ENCODE measurements at regions not wholly inside any gene's neighbourhood (a gene's known extent, or its start where the extent isn't known, plus 50 kb on each side); places are given as distances from the start of the nearest gene placed in this dataset.

- Histone ChIP-seq H3K4me2 (ENCODE audit: low read length) (no peak overlapping the region), H3K56ac (ENCODE audit: low read length) (no peak overlapping the region), H3K9ac (ENCODE audit: low read length) (no peak overlapping the region), H2AK5ac (ENCODE audit: low read length) (no peak overlapping the region), H3K79me1 (ENCODE audit: low read length) (no peaks in the 10 kb centered on the region), H3K27ac (ENCODE audit: low read depth, low read length) (no peak overlapping the region), H3K27me3 (ENCODE audit: insufficient read depth, low read length, poor library complexity) (no peaks in the 10 kb centered on the region), H3K18ac (ENCODE audit: low read length) (no peak overlapping the region), H3K4me3 (ENCODE audit: low read length) (no peak overlapping the region), H2BK5ac (ENCODE audit: low read length) (no peak overlapping the region), H3K79me2 (ENCODE audit: control insufficient read depth, insufficient read depth, low read length) (no peaks in the 10 kb centered on the region), H4K5ac (ENCODE audit: low read length) (no peak overlapping the region), H2BK15ac (replicated peaks; ENCODE audit: low read depth) (no peak overlapping the region), H4K8ac (ENCODE audit: low read depth, low read length) (no peak overlapping the region), H3K23ac (ENCODE audit: low read length) (no peak overlapping the region), H3K36me3 (ENCODE audit: control insufficient read depth, insufficient read depth, low read length) (no peaks in the 10 kb centered on the region), H2BK120ac (ENCODE audit: low read depth, low read length) (no peak overlapping the region), H3K4ac (ENCODE audit: low read depth, low read length) (no peak overlapping the region), H3K4me1 (ENCODE audit: control insufficient read depth, low read depth, low read length) (no peaks in the 10 kb centered on the region)
- DNase-seq = no peak
These were observed 289.5 kb downstream of the RMST start for GRCh38 chr12:97752129-97752528.

DNA sequence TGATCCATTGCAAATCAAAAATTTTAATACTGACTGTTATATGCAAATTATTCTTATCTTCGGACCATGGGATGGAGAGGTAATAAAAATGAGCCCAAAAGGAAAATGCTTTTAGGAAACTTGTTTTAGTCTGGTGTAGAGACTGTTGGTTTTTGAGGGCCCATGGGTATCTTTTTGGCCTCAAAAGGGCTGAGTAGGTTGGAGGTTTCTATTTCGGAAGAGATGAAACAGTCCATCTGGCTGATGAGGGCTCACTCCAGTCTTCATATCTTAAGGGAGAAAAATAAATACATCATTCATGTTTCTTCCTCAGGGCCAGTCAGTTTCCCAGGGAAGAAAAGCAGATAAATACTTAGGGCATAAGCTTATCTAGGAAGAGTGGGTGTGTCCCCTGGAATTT, 290.7 kb downstream of the RMST start:
- no peak overlapping the region for H2BK5ac ChIP-seq (ENCODE audit: low read length)
- WGBS (ENCODE audit: extremely low coverage, insufficient coverage, low lambda C conversion rate) = no CpG with 5 or more reads among the region's 2 CpGs

GRCh38 chr12:97754306-97754705, 291.7 kb downstream of the RMST start:
- no peak for DNase-seq
- Histone ChIP-seq H2AK5ac (ENCODE audit: low read length) (no peak overlapping the region), H3K4me1 (ENCODE audit: control insufficient read depth, low read depth, low read length) (no peaks in the 10 kb centered on the region), H3K18ac (ENCODE audit: low read length) (no peak overlapping the region), H3K79me1 (ENCODE audit: low read length) (no peaks in the 10 kb centered on the region), H3K4me2 (ENCODE audit: low read length) (no peak overlapping the region), H4K5ac (ENCODE audit: low read length) (no peak overlapping the region), H2BK5ac (ENCODE audit: low read length) (no peak overlapping the region), H3K9ac (ENCODE audit: low read length) (no peak overlapping the region), H2BK120ac (ENCODE audit: low read depth, low read length) (no peak overlapping the region), H3K4me3 (ENCODE audit: low read length) (no peak overlapping the region), H2BK15ac (replicated peaks; ENCODE audit: low read depth) (no peak overlapping the region), H3K23ac (ENCODE audit: low read length) (no peak overlapping the region), H4K8ac (ENCODE audit: low read depth, low read length) (no peak overlapping the region), H3K79me2 (ENCODE audit: control insufficient read depth, insufficient read depth, low read length) (no peaks in the 10 kb centered on the region), H3K4ac (ENCODE audit: low read depth, low read length) (no peak overlapping the region), H3K56ac (ENCODE audit: low read length) (no peak overlapping the region), H3K36me3 (ENCODE audit: control insufficient read depth, insufficient read depth, low read length) (no peaks in the 10 kb centered on the region), H3K27ac (ENCODE audit: low read depth, low read length) (no peak overlapping the region), H3K27me3 (ENCODE audit: insufficient read depth, low read length, poor library complexity) (no peaks in the 10 kb centered on the region)
- WGBS (ENCODE audit: extremely low coverage, insufficient coverage, low lambda C conversion rate) = no CpG with 5 or more reads among the region's 3 CpGs

More for the DNA sequence above, 290.7 kb downstream of the RMST start:
- H3K23ac ChIP-seq (ENCODE audit: low read length) = no peak overlapping the region
- H3K27ac ChIP-seq (ENCODE audit: low read depth, low read length) = no peak overlapping the region
- H2AK5ac ChIP-seq (ENCODE audit: low read length) = no peak overlapping the region
- no peak overlapping the region for H2BK15ac ChIP-seq (replicated peaks; ENCODE audit: low read depth)
- DNase-seq = no peak
- no peak overlapping the region for H3K9ac ChIP-seq (ENCODE audit: low read length)
- H3K79me2 ChIP-seq (ENCODE audit: control insufficient read depth, insufficient read depth, low read length) = no peaks in the 10 kb centered on the region
- H3K4ac ChIP-seq (ENCODE audit: low read depth, low read length) = no peak overlapping the region
- no peak overlapping the region for H3K4me3 ChIP-seq (ENCODE audit: low read length)
- no peaks in the 10 kb centered on the region for H3K27me3 ChIP-seq (ENCODE audit: insufficient read depth, low read length, poor library complexity)
- no peak overlapping the region for H3K56ac ChIP-seq (ENCODE audit: low read length)
- H3K4me2 ChIP-seq (ENCODE audit: low read length) = no peak overlapping the region
- no peak overlapping the region for H4K5ac ChIP-seq (ENCODE audit: low read length)
- no peak overlapping the region for H3K18ac ChIP-seq (ENCODE audit: low read length)
- H2BK120ac ChIP-seq (ENCODE audit: low read depth, low read length) = no peak overlapping the region
- no peaks in the 10 kb centered on the region for H3K79me1 ChIP-seq (ENCODE audit: low read length)
- H3K36me3 ChIP-seq (ENCODE audit: control insufficient read depth, insufficient read depth, low read length) = no peaks in the 10 kb centered on the region
- no peaks in the 10 kb centered on the region for H3K4me1 ChIP-seq (ENCODE audit: control insufficient read depth, low read depth, low read length)
- no peak overlapping the region for H4K8ac ChIP-seq (ENCODE audit: low read depth, low read length)

GRCh38 chr12:97756066-97756666, 293.6 kb downstream of the RMST start:
- H3K79me2 ChIP-seq (ENCODE audit: control insufficient read depth, insufficient read depth, low read length) = no peaks in the 10 kb centered on the region
- WGBS (ENCODE audit: extremely low coverage, insufficient coverage, low lambda C conversion rate) = no CpG with 5 or more reads among the region's 10 CpGs
- H3K4me1 ChIP-seq (ENCODE audit: control insufficient read depth, low read depth, low read length) = no peaks in the 10 kb centered on the region

DNA sequence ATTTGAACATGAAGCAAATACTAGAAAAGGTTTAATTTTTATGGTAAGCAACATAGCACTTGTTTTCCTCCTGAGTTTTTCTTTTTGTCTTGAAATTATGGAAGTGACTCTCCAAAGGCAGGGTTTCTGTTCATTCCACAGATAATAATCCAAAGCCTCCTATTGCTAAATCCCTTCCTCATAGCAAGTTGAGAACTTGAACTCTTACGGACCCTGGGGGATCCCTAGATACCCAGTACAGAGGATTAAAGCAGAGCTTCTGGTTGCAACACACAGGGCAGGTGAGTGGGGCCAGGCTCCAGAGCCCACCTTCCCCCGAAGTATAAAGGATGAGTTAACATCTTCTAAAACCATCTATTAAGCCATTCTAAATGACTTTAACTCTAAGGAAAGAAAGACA, 294.1 kb downstream of the RMST start:
- Histone ChIP-seq H3K4ac (ENCODE audit: low read depth, low read length) (no peak overlapping the region), H3K23ac (ENCODE audit: low read length) (no peak overlapping the region), H2AK5ac (ENCODE audit: low read length) (no peak overlapping the region), H4K5ac (ENCODE audit: low read length) (no peak overlapping the region), H3K18ac (ENCODE audit: low read length) (no peak overlapping the region), H3K4me1 (ENCODE audit: control insufficient read depth, low read depth, low read length) (no peaks in the 10 kb centered on the region), H3K79me1 (ENCODE audit: low read length) (no peaks in the 10 kb centered on the region), H3K4me2 (ENCODE audit: low read length) (no peak overlapping the region), H2BK5ac (ENCODE audit: low read length) (no peak overlapping the region), H3K27ac (ENCODE audit: low read depth, low read length) (no peak overlapping the region), H2BK15ac (replicated peaks; ENCODE audit: low read depth) (no peak overlapping the region), H3K36me3 (ENCODE audit: control insufficient read depth, insufficient read depth, low read length) (no peaks in the 10 kb centered on the region), H3K56ac (ENCODE audit: low read length) (no peak overlapping the region), H3K79me2 (ENCODE audit: control insufficient read depth, insufficient read depth, low read length) (no peaks in the 10 kb centered on the region), H3K4me3 (ENCODE audit: low read length) (no peak overlapping the region), H4K8ac (ENCODE audit: low read depth, low read length) (peak overlapping the region; percentile 1), H3K9ac (ENCODE audit: low read length) (no peak overlapping the region), H2BK120ac (ENCODE audit: low read depth, low read length) (no peak overlapping the region), H3K27me3 (ENCODE audit: insufficient read depth, low read length, poor library complexity) (no peaks in the 10 kb centered on the region)
- no CpG with 5 or more reads among the region's 2 CpGs for WGBS (ENCODE audit: extremely low coverage, insufficient coverage, low lambda C conversion rate)
- DNase-seq = no peak

More at GRCh38 chr12:97756066-97756666, 293.6 kb downstream of the RMST start:
- H3K27ac ChIP-seq (ENCODE audit: low read depth, low read length) = no peak overlapping the region
- no peak overlapping the region for H2BK15ac ChIP-seq (replicated peaks; ENCODE audit: low read depth)
- H3K18ac ChIP-seq (ENCODE audit: low read length) = no peak overlapping the region
- no peak for DNase-seq
- H3K56ac ChIP-seq (ENCODE audit: low read length) = no peak overlapping the region
- H2AK5ac ChIP-seq (ENCODE audit: low read length) = no peak overlapping the region
- H3K79me1 ChIP-seq (ENCODE audit: low read length) = no peaks in the 10 kb centered on the region
- H3K27me3 ChIP-seq (ENCODE audit: insufficient read depth, low read length, poor library complexity) = no peaks in the 10 kb centered on the region
- no peak overlapping the region for H2BK5ac ChIP-seq (ENCODE audit: low read length)
- H2BK120ac ChIP-seq (ENCODE audit: low read depth, low read length) = no peak overlapping the region
- H3K4me2 ChIP-seq (ENCODE audit: low read length) = no peak overlapping the region
- H4K5ac ChIP-seq (ENCODE audit: low read length) = no peak overlapping the region
- no peak overlapping the region for H3K9ac ChIP-seq (ENCODE audit: low read length)
- H3K36me3 ChIP-seq (ENCODE audit: control insufficient read depth, insufficient read depth, low read length) = no peaks in the 10 kb centered on the region
- H3K23ac ChIP-seq (ENCODE audit: low read length) = no peak overlapping the region
- no peak overlapping the region for H3K4me3 ChIP-seq (ENCODE audit: low read length)
- no peak overlapping the region for H4K8ac ChIP-seq (ENCODE audit: low read depth, low read length)
- no peak overlapping the region for H3K4ac ChIP-seq (ENCODE audit: low read depth, low read length)

- Histone ChIP-seq H2BK15ac (replicated peaks; ENCODE audit: low read depth) (no peak overlapping the region), H4K8ac (ENCODE audit: low read depth, low read length) (no peak overlapping the region), H2BK120ac (ENCODE audit: low read depth, low read length) (no peak overlapping the region), H3K18ac (ENCODE audit: low read length) (no peak overlapping the region), H2BK5ac (ENCODE audit: low read length) (no peak overlapping the region), H3K4me3 (ENCODE audit: low read length) (no peak overlapping the region), H4K5ac (ENCODE audit: low read length) (no peak overlapping the region), H3K56ac (ENCODE audit: low read length) (no peak overlapping the region), H3K9ac (ENCODE audit: low read length) (no peak overlapping the region), H3K4me2 (ENCODE audit: low read length) (no peak overlapping the region), H3K79me1 (ENCODE audit: low read length) (no peaks in the 10 kb centered on the region), H3K4me1 (ENCODE audit: control insufficient read depth, low read depth, low read length) (no peaks in the 10 kb centered on the region), H3K36me3 (ENCODE audit: control insufficient read depth, insufficient read depth, low read length) (no peaks in the 10 kb centered on the region), H3K27me3 (ENCODE audit: insufficient read depth, low read length, poor library complexity) (no peaks in the 10 kb centered on the region), H3K23ac (ENCODE audit: low read length) (no peak overlapping the region), H3K79me2 (ENCODE audit: control insufficient read depth, insufficient read depth, low read length) (no peaks in the 10 kb centered on the region), H3K27ac (ENCODE audit: low read depth, low read length) (no peak overlapping the region), H3K4ac (ENCODE audit: low read depth, low read length) (no peak overlapping the region), H2AK5ac (ENCODE audit: low read length) (no peak overlapping the region)
- no peak for DNase-seq
- no CpG with 5 or more reads among the region's 6 CpGs for WGBS (ENCODE audit: extremely low coverage, insufficient coverage, low lambda C conversion rate)
These were observed 295.0 kb downstream of the RMST start for GRCh38 chr12:97757481-97758193.

Data from mesendoderm (in vitro differentiated cells).